ENCODE measurements at regions not wholly inside any gene's neighbourhood (a gene's known extent, or its start where the extent isn't known, plus 50 kb on each side); places are given as distances from the start of the nearest gene placed in this dataset.
"Not testable (repeated sequence)": the region's sequence is repeated elsewhere in the genome, so short reads cannot be mapped to it uniquely, and the experiment has no call there.

DNA sequence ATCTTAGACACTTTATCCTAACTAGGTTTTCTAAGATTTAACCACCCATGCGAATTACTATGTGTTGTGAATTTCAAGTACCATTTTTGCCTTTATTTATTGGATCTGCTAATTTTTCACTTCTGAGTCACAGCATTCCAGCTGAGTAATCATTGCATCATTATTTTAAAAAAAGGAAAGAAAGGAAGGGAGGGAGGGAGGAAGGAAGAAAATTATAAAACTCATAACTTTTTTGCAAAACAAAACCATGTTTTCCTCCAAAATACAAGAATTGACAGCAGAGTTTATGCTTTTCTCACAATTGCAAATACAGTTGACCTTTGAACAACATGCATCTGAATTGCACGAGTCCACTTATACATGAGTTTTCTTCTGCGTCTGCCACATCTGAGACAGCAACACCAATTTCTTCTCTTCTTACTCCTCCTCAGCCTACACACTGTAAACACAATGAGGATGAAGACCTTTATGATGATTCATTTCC is 651.4 kb upstream of the NECTIN3 start:
- no peaks in the 10 kb centered on the region for H3K27me3 ChIP-seq
- no peak overlapping the region for H2AFZ ChIP-seq
- H3K79me2 ChIP-seq: no peaks in the 10 kb centered on the region
- H3K9me2 ChIP-seq (replicated peaks; ENCODE audit: insufficient read depth): no peaks in the 10 kb centered on the region
- no peaks in the 10 kb centered on the region for H4K20me1 ChIP-seq (ENCODE audit: insufficient read depth, poor library complexity, severe bottlenecking)
- H3K27ac ChIP-seq: no peak overlapping the region
- peaks cover 7% of the 10 kb centered on the region for H3K4me1 ChIP-seq (ENCODE audit: insufficient read depth)
- H3K36me3 ChIP-seq (replicated peaks; ENCODE audit: insufficient read depth, low read depth): no peaks in the 10 kb centered on the region
- no peak for TF ChIP-seq EZH2 (IDR thresholded peaks at IDR 0.05; ENCODE audit: borderline replicate concordance)
- TF ChIP-seq, protein P1, sequence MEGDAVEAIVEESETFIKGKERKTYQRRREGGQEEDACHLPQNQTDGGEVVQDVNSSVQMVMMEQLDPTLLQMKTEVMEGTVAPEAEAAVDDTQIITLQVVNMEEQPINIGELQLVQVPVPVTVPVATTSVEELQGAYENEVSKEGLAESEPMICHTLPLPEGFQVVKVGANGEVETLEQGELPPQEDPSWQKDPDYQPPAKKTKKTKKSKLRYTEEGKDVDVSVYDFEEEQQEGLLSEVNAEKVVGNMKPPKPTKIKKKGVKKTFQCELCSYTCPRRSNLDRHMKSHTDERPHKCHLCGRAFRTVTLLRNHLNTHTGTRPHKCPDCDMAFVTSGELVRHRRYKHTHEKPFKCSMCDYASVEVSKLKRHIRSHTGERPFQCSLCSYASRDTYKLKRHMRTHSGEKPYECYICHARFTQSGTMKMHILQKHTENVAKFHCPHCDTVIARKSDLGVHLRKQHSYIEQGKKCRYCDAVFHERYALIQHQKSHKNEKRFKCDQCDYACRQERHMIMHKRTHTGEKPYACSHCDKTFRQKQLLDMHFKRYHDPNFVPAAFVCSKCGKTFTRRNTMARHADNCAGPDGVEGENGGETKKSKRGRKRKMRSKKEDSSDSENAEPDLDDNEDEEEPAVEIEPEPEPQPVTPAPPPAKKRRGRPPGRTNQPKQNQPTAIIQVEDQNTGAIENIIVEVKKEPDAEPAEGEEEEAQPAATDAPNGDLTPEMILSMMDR (IDR thresholded peaks at IDR 0.05; ENCODE audit: poor library complexity): no peak
- TF ChIP-seq EZH2phosphoT487 (IDR thresholded peaks at IDR 0.05; ENCODE audit: low read depth, severe bottlenecking, unreplicated experiment): no peak
- H3K4me2 ChIP-seq: no peak overlapping the region
- no peaks in the 10 kb centered on the region for H3K9me3 ChIP-seq (ENCODE audit: low read depth)
- WGBS (ENCODE audit: low lambda C conversion rate, missing lambda C conversion rate): 70% methylated on average over 3 of the region's 3 CpGs
- H3K4me3 ChIP-seq: no peak overlapping the region
- no peak for DNase-seq (ENCODE audit: low spot score)

DNA sequence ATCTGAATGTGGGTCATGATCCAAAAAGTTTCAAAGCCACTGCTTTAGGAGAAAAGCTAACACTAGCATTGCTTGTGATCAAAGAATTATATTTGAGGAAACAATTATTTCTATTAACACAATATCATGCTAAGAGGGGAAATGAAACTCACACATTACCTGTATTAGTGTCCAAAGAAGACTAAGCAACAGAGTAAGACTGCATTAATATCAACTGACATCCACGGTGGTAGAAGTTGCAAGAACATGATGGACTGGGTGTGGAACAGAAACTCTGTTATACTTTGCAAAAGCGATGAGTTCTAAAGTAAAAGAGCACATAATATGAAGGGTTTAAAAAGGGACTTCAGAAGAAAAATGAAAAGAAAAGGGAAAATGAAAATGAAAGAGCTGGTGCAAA is 648.3 kb upstream of the NECTIN3 start:
- DNase-seq (ENCODE audit: low spot score): no peak
- Histone ChIP-seq H3K27ac (no peak overlapping the region), H3K4me1 (ENCODE audit: insufficient read depth) (peaks cover 7% of the 10 kb centered on the region), H3K36me3 (replicated peaks; ENCODE audit: insufficient read depth, low read depth) (no peaks in the 10 kb centered on the region), H3K27me3 (no peaks in the 10 kb centered on the region), H3K4me2 (no peak overlapping the region), H3K4me3 (no peak overlapping the region), H3K9me3 (ENCODE audit: low read depth) (no peaks in the 10 kb centered on the region), H4K20me1 (ENCODE audit: insufficient read depth, poor library complexity, severe bottlenecking) (no peaks in the 10 kb centered on the region), H3K79me2 (no peaks in the 10 kb centered on the region), H3K9me2 (replicated peaks; ENCODE audit: insufficient read depth) (no peaks in the 10 kb centered on the region), H2AFZ (no peak overlapping the region)
- WGBS (ENCODE audit: low lambda C conversion rate, missing lambda C conversion rate): 92% methylated on average over 2 of the region's 2 CpGs
- TF ChIP-seq, protein P1 (IDR thresholded peaks at IDR 0.05; ENCODE audit: poor library complexity): no peak
- TF ChIP-seq EZH2 (IDR thresholded peaks at IDR 0.05; ENCODE audit: borderline replicate concordance) (no peak), EZH2phosphoT487 (IDR thresholded peaks at IDR 0.05; ENCODE audit: low read depth, severe bottlenecking, unreplicated experiment) (no peak)

DNA sequence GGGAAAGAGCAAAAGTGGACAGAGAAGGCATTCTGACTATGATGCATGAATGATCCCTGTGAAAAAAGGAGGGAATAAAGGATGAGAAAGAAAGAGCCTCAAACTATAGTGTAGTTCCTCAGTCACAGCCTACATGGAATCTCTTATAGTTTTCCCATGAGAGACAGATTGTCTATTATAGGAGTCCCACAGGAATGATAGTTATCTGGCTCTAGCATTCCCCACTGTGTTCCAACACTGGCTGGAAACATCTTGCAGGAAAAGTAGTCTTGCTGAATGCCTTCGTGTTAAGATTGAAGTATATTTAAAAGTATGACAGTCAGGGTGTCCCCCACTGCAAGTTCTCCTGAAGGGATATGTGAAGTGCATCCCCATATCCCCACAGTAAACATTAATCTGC is 641.5 kb upstream of the NECTIN3 start:
- H2AFZ ChIP-seq: no peak overlapping the region
- H3K4me3 ChIP-seq: no peak overlapping the region
- H3K9me3 ChIP-seq (ENCODE audit: low read depth): no peaks in the 10 kb centered on the region
- H3K9me2 ChIP-seq (replicated peaks; ENCODE audit: insufficient read depth): no peaks in the 10 kb centered on the region
- no peaks in the 10 kb centered on the region for H3K27me3 ChIP-seq
- no peak overlapping the region for H3K4me2 ChIP-seq
- WGBS (ENCODE audit: low lambda C conversion rate, missing lambda C conversion rate): 96% methylated on average over 1 of the region's 1 CpG
- no peak for DNase-seq (ENCODE audit: low spot score)
- H3K4me1 ChIP-seq (ENCODE audit: insufficient read depth): no peaks in the 10 kb centered on the region
- no peaks in the 10 kb centered on the region for H3K79me2 ChIP-seq
- TF ChIP-seq, protein P1 (IDR thresholded peaks at IDR 0.05; ENCODE audit: poor library complexity): no peak
- no peak for TF ChIP-seq EZH2 (IDR thresholded peaks at IDR 0.05; ENCODE audit: borderline replicate concordance)
- no peak for TF ChIP-seq EZH2phosphoT487 (IDR thresholded peaks at IDR 0.05; ENCODE audit: low read depth, severe bottlenecking, unreplicated experiment)
- no peaks in the 10 kb centered on the region for H4K20me1 ChIP-seq (ENCODE audit: insufficient read depth, poor library complexity, severe bottlenecking)
- H3K36me3 ChIP-seq (replicated peaks; ENCODE audit: insufficient read depth, low read depth): no peaks in the 10 kb centered on the region
- H3K27ac ChIP-seq: no peak overlapping the region

DNA sequence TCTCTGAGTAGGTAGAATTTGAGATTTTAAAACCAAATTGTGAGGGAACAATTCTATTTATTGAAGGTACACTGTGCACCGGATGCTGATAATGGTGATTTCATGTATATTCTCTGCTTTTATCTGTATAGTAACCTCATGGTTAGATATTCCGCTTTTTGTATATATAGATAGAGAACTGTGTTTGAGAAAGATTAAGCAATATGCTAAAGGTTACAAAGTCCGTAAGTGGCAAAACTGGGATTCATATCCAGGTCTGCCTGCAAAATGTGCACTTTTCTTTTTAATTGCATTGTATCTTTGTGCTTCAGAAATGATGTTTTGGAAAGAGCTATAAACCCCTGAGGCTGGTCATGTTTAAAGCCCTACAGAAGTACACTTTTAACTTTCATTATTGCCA is 635.4 kb upstream of the NECTIN3 start:
- no peaks in the 10 kb centered on the region for H3K27me3 ChIP-seq
- no peak overlapping the region for H3K27ac ChIP-seq
- no peaks in the 10 kb centered on the region for H3K4me1 ChIP-seq (ENCODE audit: insufficient read depth)
- peak overlapping the region; percentile 34 for H3K4me2 ChIP-seq
- H3K79me2 ChIP-seq: no peaks in the 10 kb centered on the region
- H3K9me2 ChIP-seq (replicated peaks; ENCODE audit: insufficient read depth): no peaks in the 10 kb centered on the region
- H3K4me3 ChIP-seq: no peak overlapping the region
- H3K36me3 ChIP-seq (replicated peaks; ENCODE audit: insufficient read depth, low read depth): no peaks in the 10 kb centered on the region
- DNase-seq (ENCODE audit: low spot score): no peak
- 30% methylated on average over 3 of the region's 3 CpGs for WGBS (ENCODE audit: low lambda C conversion rate, missing lambda C conversion rate)
- H4K20me1 ChIP-seq (ENCODE audit: insufficient read depth, poor library complexity, severe bottlenecking): no peaks in the 10 kb centered on the region
- no peaks in the 10 kb centered on the region for H3K9me3 ChIP-seq (ENCODE audit: low read depth)
- TF ChIP-seq EZH2 (IDR thresholded peaks at IDR 0.05; ENCODE audit: borderline replicate concordance) (no peak), EZH2phosphoT487 (IDR thresholded peaks at IDR 0.05; ENCODE audit: low read depth, severe bottlenecking, unreplicated experiment) (no peak)
- TF ChIP-seq, protein P1 (IDR thresholded peaks at IDR 0.05; ENCODE audit: poor library complexity): no peak
- H2AFZ ChIP-seq: no peak overlapping the region

DNA sequence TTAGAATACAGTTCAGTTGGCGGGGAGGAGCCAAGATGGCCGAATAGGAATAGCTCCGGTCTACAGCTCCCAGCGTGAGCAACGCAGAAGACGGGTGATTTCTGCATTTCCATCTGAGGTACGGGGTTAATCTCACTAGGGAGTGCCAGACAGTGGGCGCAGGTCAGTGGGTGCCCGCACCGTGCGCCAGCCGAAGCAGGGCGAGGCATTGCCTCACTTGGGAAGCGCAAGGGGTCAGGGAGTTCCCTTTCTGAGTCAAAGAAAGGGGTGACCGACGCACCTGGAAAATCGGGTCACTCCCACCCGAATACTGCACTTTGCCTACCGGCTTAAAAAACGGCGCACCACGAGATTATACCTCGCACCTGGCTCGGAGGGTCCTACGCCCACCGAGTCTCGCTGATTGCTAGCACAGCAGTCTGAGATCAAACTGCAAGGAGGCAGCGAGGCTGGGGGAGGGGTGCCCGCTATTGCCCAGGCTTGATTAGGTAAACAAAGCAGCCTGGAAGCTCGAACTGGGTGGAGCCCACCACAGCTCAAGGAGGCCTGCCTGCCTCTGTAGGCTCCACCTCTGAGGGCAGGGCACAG is 631.5 kb upstream of the NECTIN3 start:
- not testable (repeated sequence) for H4K20me1 ChIP-seq (ENCODE audit: insufficient read depth, poor library complexity, severe bottlenecking)

More for the DNA sequence above, 631.5 kb upstream of the NECTIN3 start:
- not testable (repeated sequence) for H3K4me3 ChIP-seq; H3K27ac ChIP-seq; H3K27me3 ChIP-seq; H3K4me2 ChIP-seq; H3K4me1 ChIP-seq (ENCODE audit: insufficient read depth); H3K9me3 ChIP-seq (ENCODE audit: low read depth); DNase-seq (ENCODE audit: low spot score); H3K9me2 ChIP-seq (replicated peaks; ENCODE audit: insufficient read depth); H3K79me2 ChIP-seq; H3K36me3 ChIP-seq (replicated peaks; ENCODE audit: insufficient read depth, low read depth); H2AFZ ChIP-seq
- 90% methylated on average over 29 of the region's 30 CpGs for WGBS (ENCODE audit: low lambda C conversion rate, missing lambda C conversion rate)
